ENCODE measurements at regions not wholly inside any gene's neighbourhood (a gene's known extent, or its start where the extent isn't known, plus 50 kb on each side); places are given as distances from the start of the nearest gene placed in this dataset.

DNA sequence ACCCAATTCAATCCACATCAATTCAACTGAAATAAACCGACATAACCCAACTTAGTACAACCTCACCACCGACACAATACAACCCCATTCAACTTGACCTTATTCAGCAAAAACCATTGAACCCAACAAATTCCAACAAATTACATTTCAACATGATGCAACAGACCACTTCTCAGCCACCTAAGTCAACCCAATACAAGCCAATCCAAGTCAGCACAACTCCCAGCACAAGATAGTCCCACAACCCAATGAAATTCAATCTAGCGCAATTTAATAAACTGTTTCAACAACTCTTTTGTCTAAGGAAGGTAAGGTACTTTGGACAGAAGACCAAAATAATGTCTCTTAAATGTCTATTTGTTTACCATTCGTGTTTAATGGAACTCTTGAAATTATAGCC is 226.0 kb downstream of the MIAT start:
- TF ChIP-seq, protein P1, sequence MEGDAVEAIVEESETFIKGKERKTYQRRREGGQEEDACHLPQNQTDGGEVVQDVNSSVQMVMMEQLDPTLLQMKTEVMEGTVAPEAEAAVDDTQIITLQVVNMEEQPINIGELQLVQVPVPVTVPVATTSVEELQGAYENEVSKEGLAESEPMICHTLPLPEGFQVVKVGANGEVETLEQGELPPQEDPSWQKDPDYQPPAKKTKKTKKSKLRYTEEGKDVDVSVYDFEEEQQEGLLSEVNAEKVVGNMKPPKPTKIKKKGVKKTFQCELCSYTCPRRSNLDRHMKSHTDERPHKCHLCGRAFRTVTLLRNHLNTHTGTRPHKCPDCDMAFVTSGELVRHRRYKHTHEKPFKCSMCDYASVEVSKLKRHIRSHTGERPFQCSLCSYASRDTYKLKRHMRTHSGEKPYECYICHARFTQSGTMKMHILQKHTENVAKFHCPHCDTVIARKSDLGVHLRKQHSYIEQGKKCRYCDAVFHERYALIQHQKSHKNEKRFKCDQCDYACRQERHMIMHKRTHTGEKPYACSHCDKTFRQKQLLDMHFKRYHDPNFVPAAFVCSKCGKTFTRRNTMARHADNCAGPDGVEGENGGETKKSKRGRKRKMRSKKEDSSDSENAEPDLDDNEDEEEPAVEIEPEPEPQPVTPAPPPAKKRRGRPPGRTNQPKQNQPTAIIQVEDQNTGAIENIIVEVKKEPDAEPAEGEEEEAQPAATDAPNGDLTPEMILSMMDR (IDR thresholded peaks at IDR 0.05): no peak
- no peak for TF ChIP-seq EZH2 (IDR thresholded peaks at IDR 0.05; ENCODE audit: borderline replicate concordance, insufficient read depth, low read depth, low read length, poor library complexity, severe bottlenecking)
